ENCODE measurements at regions not wholly inside any gene's neighbourhood (a gene's known extent, or its start where the extent isn't known, plus 50 kb on each side); places are given as distances from the start of the nearest gene placed in this dataset.

DNA sequence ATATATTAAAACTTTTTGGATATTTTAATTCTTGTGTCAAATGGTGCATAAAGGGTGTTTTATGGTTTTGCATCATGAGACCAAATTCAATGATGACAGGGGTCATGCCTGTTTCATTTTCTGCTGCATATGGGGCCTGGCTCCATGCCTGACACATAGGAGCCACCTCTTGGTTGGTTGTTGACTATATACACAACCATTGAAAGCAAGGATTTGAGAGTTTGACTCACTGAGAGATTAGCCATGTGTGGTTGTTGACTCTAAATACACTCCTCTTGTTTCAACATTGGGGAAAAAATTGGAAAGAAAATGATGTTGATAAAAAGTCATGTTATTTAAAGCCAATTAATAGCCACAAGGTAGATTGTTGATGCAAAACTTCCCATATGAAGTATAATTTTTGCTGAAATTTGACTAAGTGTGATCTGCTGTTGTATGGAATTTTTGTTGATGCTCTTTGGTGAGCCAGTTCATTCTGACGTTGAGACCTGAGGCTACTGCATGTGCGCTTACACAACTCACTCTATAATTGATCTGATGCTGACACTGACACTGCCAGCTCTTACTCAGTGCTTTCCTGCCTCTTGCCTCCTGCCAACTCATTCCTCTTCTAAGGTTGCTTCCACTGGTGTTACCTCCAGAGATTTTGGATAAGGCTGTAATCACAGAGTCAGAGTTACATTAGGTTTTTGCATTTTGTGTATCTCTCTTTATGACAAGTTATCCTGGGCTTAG is 446.2 kb upstream of the SLC14A2 start:
- Histone ChIP-seq H3K4me3 (ENCODE audit: low read depth in 1 of 2, low read length in 1 of 2) (no peak overlapping the region), H3K4me1 (ENCODE audit: control insufficient read depth in 1 of 2, insufficient read depth in 1 of 2, low read depth in 1 of 2, low read length in 1 of 2) (peaks cover 13 to 19% of the 10 kb centered on the region in 2 experiments), H3K27ac (no peak overlapping the region), H3K27me3 (no peaks in the 10 kb centered on the region), H3K36me3 (no peaks in the 10 kb centered on the region), H3K9me3 (no peaks in the 10 kb centered on the region)
- TF ChIP-seq, protein P1, sequence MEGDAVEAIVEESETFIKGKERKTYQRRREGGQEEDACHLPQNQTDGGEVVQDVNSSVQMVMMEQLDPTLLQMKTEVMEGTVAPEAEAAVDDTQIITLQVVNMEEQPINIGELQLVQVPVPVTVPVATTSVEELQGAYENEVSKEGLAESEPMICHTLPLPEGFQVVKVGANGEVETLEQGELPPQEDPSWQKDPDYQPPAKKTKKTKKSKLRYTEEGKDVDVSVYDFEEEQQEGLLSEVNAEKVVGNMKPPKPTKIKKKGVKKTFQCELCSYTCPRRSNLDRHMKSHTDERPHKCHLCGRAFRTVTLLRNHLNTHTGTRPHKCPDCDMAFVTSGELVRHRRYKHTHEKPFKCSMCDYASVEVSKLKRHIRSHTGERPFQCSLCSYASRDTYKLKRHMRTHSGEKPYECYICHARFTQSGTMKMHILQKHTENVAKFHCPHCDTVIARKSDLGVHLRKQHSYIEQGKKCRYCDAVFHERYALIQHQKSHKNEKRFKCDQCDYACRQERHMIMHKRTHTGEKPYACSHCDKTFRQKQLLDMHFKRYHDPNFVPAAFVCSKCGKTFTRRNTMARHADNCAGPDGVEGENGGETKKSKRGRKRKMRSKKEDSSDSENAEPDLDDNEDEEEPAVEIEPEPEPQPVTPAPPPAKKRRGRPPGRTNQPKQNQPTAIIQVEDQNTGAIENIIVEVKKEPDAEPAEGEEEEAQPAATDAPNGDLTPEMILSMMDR (IDR thresholded peaks at IDR 0.05) = no peak

DNA sequence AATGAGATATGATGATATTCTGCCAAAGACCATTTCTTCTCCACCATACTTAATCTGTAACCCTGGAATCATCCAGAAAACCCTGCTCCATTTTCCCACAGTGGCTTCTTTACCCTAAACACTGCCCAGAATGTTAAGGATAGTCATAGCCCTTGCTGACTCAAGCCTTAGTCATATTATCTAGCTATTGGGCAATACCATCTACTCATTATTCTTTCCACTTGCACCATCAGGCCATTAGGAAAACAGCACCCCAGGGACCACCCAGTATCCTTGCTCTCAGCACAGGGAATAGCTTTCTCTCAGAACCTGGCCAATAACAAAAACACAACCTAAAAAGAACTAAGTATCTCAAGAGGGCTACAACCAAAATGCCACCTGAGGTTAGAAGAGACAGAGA is 445.7 kb upstream of the SLC14A2 start:
- TF ChIP-seq, protein P1 (IDR thresholded peaks at IDR 0.05) = no peak
- no peak overlapping the region for H3K4me3 ChIP-seq (ENCODE audit: low read depth in 1 of 2, low read length in 1 of 2)
- H3K36me3 ChIP-seq = no peaks in the 10 kb centered on the region
- no peaks in the 10 kb centered on the region for H3K9me3 ChIP-seq
- no peaks in the 10 kb centered on the region for H3K27me3 ChIP-seq
- peaks cover 13 to 16% of the 10 kb centered on the region in 2 experiments for H3K4me1 ChIP-seq (ENCODE audit: control insufficient read depth in 1 of 2, insufficient read depth in 1 of 2, low read depth in 1 of 2, low read length in 1 of 2)
- H3K27ac ChIP-seq = no peak overlapping the region

DNA sequence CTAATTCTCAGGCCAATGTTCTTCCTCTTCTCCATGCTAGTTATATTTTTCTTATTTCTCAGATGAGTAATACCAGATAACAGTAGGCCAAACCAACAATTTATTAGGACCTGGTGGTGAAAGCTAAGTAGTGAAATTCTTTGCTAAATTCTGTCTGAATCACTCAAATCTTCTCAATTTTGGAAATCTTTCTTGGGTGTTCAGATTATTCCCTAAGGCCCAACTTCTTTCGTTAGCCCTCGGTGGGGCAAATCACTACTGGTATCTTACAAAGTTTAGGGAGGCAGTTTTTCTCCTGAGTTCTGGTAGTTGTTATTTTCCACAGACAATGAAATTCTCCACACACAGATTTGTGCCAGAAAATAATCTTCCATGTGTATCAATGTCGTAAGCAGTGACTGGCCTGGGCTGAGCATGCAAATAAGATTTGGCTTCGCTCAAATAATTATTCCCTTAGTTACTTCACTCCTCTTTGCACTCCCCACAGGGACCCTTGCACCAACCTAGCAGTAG is 443.5 kb upstream of the SLC14A2 start:
- no peaks in the 10 kb centered on the region for H3K4me1 ChIP-seq (ENCODE audit: control insufficient read depth in 1 of 2, insufficient read depth in 1 of 2, low read depth in 1 of 2, low read length in 1 of 2)
- H3K27ac ChIP-seq = no peak overlapping the region
- no peaks in the 10 kb centered on the region for H3K9me3 ChIP-seq
- H3K27me3 ChIP-seq = no peaks in the 10 kb centered on the region
- TF ChIP-seq, protein P1 (IDR thresholded peaks at IDR 0.05) = no peak
- no peak overlapping the region for H3K4me3 ChIP-seq (ENCODE audit: low read depth in 1 of 2, low read length in 1 of 2)
- no peaks in the 10 kb centered on the region for H3K36me3 ChIP-seq

DNA sequence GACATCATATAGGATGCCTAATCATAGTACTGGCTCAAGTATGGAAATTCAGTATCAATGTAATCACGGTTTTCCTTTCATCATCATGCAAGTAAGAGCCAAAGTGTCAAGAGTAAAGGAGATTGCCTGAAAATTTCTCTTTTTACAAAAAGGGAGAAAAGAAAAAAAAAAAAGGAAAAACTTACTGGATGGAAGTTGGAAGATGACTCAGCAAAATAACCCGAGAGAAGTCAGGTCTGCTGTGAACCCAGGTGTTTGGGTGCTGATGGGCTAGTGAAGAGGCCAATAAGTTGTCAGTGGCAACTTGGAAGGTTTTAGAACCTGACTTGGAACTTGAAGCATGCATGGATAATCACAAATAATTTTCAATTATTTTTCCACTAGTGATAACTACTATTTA is 441.9 kb upstream of the SLC14A2 start:
- H3K36me3 ChIP-seq = no peaks in the 10 kb centered on the region
- TF ChIP-seq, protein P1 (IDR thresholded peaks at IDR 0.05) = no peak
- H3K9me3 ChIP-seq = no peaks in the 10 kb centered on the region
- H3K4me1 ChIP-seq (ENCODE audit: control insufficient read depth in 1 of 2, insufficient read depth in 1 of 2, low read depth in 1 of 2, low read length in 1 of 2) = no peaks in the 10 kb centered on the region
- H3K4me3 ChIP-seq (ENCODE audit: low read depth in 1 of 2, low read length in 1 of 2) = no peak overlapping the region
- no peaks in the 10 kb centered on the region for H3K27me3 ChIP-seq
- H3K27ac ChIP-seq = no peak overlapping the region

DNA sequence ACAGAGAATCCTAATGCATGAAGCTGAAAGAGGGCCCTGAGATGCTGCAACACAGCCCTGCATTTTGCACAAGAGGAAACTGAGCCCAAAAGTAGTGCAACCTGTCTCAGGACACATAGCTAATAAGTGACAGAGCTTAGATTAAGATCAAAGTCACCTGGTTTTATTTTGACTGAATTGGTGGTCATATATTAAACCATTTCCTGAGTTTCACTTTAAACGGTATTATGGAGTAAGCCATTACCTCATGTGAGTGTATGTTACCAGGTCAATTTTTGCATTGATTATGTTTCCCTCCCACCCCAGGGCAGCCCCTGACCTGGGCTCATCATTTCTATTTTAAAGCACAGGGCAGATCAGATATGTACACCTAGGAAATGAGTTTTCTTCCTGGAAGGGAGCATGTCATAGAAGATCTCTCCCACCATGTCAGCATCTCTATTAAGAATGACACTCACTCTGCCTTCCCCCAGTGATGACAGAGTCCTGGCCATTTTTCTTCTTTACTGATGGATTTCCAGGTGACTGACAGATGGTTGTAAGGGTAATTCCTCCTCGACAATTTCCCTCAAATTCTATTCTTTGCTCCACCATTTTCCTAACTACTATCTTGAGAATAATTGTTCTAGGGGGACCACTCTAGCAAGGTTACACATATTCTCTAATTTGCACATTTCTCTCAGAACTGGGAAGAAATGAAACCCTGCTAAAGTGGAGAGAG is 441.3 kb upstream of the SLC14A2 start:
- no peaks in the 10 kb centered on the region for H3K4me1 ChIP-seq (ENCODE audit: control insufficient read depth in 1 of 2, insufficient read depth in 1 of 2, low read depth in 1 of 2, low read length in 1 of 2)
- H3K27ac ChIP-seq = no peak overlapping the region
- no peak overlapping the region for H3K4me3 ChIP-seq (ENCODE audit: low read depth in 1 of 2, low read length in 1 of 2)
- TF ChIP-seq, protein P1 (IDR thresholded peaks at IDR 0.05) = no peak
- H3K27me3 ChIP-seq = no peaks in the 10 kb centered on the region
- H3K9me3 ChIP-seq = no peaks in the 10 kb centered on the region
- no peaks in the 10 kb centered on the region for H3K36me3 ChIP-seq

Data from neutrophil (primary cell).